Esophagus muscularis mucosa (tissue), 3 donors: ENCODE measurements at regions not wholly inside any gene's neighbourhood (a gene's known extent, or its start where the extent isn't known, plus 50 kb on each side); places are given as distances from the start of the nearest gene placed in this dataset.

Experiments used
- CTCF ChIP-seq, 3 experiments: fragments of 200-600 bp in 2 of 3; fragments of 450-650 bp in 1 of 3; sonication (generic) in 2 of 3; IDR thresholded peaks; one replicate each; pipeline ENCODE4 v1.5.1; 2017 to 2019; ENCODE audit warnings: antibody characterized with exemption in 3 of 3, mild to moderate bottlenecking in 2 of 3, moderate library complexity in 1 of 3
- POLR2AphosphoS5 ChIP-seq, 2 donors: sonication (generic); formaldehyde crosslinking; IDR thresholded peaks; one replicate each; pipeline ENCODE4 v1.6.1; 2017; ENCODE audit warnings: antibody characterized with exemption in 2 of 2

GRCh38 chr16:87047221-87048037 lies 269.8 kb downstream of the C16orf95 start:
- TF ChIP-seq CTCF (IDR thresholded peaks at IDR 0.05): no peak
- TF ChIP-seq POLR2AphosphoS5 (IDR thresholded peaks at IDR 0.05): no peak
